ENCODE measurements at regions not wholly inside any gene's neighbourhood (a gene's known extent, or its start where the extent isn't known, plus 50 kb on each side); places are given as distances from the start of the nearest gene placed in this dataset.

DNA sequence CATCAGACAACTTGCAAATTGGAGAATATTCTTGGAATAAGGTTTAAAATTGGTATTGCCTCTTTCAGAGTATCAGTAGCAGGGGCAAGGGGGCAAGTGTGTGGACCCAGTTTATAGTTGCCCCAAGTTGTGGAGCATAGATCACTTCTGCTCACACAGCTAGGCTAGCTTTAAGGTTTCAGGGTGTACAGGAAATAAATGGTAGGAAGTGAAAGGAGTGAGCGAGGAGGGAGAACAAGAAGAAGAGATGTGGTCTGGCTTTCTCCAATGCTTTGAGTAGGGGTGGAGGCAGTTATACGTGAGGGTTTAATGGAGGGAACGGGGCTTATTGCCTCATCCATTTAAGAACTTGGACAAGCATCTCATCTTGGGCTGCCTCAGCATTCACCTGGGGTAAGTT lies 290.0 kb upstream of the CFAP20DC start:
- Histone ChIP-seq H3K36me3 (ENCODE audit: low read depth) (no peaks in the 10 kb centered on the region), H3K9me3 (ENCODE audit: insufficient read depth, low read depth) (no peaks in the 10 kb centered on the region), H4K20me1 (ENCODE audit: insufficient read depth) (no peaks in the 10 kb centered on the region), H3K27me3 (ENCODE audit: insufficient read depth, low read depth) (no peaks in the 10 kb centered on the region), H3K4me3 (no peak overlapping the region), H3K4me2 (no peak overlapping the region), H3K4me1 (replicated peaks; ENCODE audit: insufficient read depth) (no peaks in the 10 kb centered on the region), H3F3A (ENCODE audit: insufficient read depth, low read depth) (no peaks in the 10 kb centered on the region), H3K27ac (no peak overlapping the region), H3K9me2 (ENCODE audit: insufficient read depth) (no peaks in the 10 kb centered on the region; the same call in 1 of the 2 replicates), H2AFZ (no peak overlapping the region), H3K79me2 (ENCODE audit: low read depth) (no peaks in the 10 kb centered on the region)
- BruUV-seq (replicated peaks), result no TSS peak
- TF ChIP-seq EZH2 (IDR thresholded peaks at IDR 0.05; ENCODE audit: low read depth), result no peak
- TF ChIP-seq, protein P1, sequence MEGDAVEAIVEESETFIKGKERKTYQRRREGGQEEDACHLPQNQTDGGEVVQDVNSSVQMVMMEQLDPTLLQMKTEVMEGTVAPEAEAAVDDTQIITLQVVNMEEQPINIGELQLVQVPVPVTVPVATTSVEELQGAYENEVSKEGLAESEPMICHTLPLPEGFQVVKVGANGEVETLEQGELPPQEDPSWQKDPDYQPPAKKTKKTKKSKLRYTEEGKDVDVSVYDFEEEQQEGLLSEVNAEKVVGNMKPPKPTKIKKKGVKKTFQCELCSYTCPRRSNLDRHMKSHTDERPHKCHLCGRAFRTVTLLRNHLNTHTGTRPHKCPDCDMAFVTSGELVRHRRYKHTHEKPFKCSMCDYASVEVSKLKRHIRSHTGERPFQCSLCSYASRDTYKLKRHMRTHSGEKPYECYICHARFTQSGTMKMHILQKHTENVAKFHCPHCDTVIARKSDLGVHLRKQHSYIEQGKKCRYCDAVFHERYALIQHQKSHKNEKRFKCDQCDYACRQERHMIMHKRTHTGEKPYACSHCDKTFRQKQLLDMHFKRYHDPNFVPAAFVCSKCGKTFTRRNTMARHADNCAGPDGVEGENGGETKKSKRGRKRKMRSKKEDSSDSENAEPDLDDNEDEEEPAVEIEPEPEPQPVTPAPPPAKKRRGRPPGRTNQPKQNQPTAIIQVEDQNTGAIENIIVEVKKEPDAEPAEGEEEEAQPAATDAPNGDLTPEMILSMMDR (conservative IDR thresholded peaks at IDR 0.05), result no peak
- intact Hi-C loops (cut with micrococcal nuclease; ENCODE audit: unreplicated experiment), result no loop called here
- ChIA-PET CTCF (no interaction called here), POLR2A (ENCODE audit: unreplicated experiment) (no interaction called here)
- no peak for DNase-seq

DNA sequence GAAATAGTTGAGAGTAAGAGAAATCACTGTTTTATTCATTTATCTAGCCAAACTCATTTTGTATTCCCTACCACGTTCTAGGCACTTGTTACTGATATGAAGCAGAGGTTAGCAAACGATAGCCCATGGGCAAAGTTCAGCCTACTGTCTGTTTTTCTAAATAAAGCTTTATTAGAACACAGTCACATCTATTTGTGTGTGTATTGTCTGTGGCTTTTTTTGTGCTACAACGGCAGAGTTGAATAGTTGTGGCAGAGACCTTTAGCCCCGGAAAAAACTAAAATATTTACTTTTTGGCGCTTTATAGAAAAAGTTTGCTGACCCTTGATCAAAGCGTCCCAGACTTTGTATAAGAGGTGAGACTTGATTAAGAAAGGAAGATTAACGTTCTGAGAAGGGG lies 289.1 kb upstream of the CFAP20DC start:
- ChIA-PET CTCF (no interaction called here), POLR2A (ENCODE audit: unreplicated experiment) (no interaction called here)
- Histone ChIP-seq H2AFZ (no peak overlapping the region), H3K27me3 (ENCODE audit: insufficient read depth, low read depth) (no peaks in the 10 kb centered on the region), H4K20me1 (ENCODE audit: insufficient read depth) (no peaks in the 10 kb centered on the region), H3K36me3 (ENCODE audit: low read depth) (no peaks in the 10 kb centered on the region), H3K9me3 (ENCODE audit: insufficient read depth, low read depth) (no peaks in the 10 kb centered on the region), H3K4me3 (no peak overlapping the region), H3F3A (ENCODE audit: insufficient read depth, low read depth) (no peaks in the 10 kb centered on the region), H3K9me2 (ENCODE audit: insufficient read depth) (no peaks in the 10 kb centered on the region; the same call in 1 of the 2 replicates), H3K4me2 (no peak overlapping the region), H3K4me1 (replicated peaks; ENCODE audit: insufficient read depth) (no peaks in the 10 kb centered on the region), H3K79me2 (ENCODE audit: low read depth) (no peaks in the 10 kb centered on the region), H3K27ac (no peak overlapping the region)
- no TSS peak for BruUV-seq (replicated peaks)
- DNase-seq, result no peak
- TF ChIP-seq, protein P1 (conservative IDR thresholded peaks at IDR 0.05), result no peak
- TF ChIP-seq EZH2 (IDR thresholded peaks at IDR 0.05; ENCODE audit: low read depth), result no peak
- intact Hi-C loops (cut with micrococcal nuclease; ENCODE audit: unreplicated experiment), result no loop called here

- H3F3A ChIP-seq (ENCODE audit: insufficient read depth, low read depth), result no peaks in the 10 kb centered on the region
- intact Hi-C loops (cut with micrococcal nuclease; ENCODE audit: unreplicated experiment), result no loop called here
- H2AFZ ChIP-seq, result no peak overlapping the region
- H3K27ac ChIP-seq, result no peak overlapping the region
- TF ChIP-seq EZH2 (IDR thresholded peaks at IDR 0.05; ENCODE audit: low read depth), result no peak
- TF ChIP-seq, protein P1 (conservative IDR thresholded peaks at IDR 0.05), result no peak
- no peak overlapping the region for H3K4me3 ChIP-seq
- H3K9me2 ChIP-seq (ENCODE audit: insufficient read depth), result no peaks in the 10 kb centered on the region
- ChIA-PET CTCF (no interaction called here), POLR2A (ENCODE audit: unreplicated experiment) (no interaction called here)
- no peak for DNase-seq
- no peak overlapping the region for H3K4me2 ChIP-seq
- no TSS peak for BruUV-seq (replicated peaks)
- no peaks in the 10 kb centered on the region for H3K79me2 ChIP-seq (ENCODE audit: low read depth)
- H3K27me3 ChIP-seq (ENCODE audit: insufficient read depth, low read depth), result no peaks in the 10 kb centered on the region
- no peaks in the 10 kb centered on the region for H3K9me3 ChIP-seq (ENCODE audit: insufficient read depth, low read depth)
- no peaks in the 10 kb centered on the region for H3K4me1 ChIP-seq (replicated peaks; ENCODE audit: insufficient read depth)
- H4K20me1 ChIP-seq (ENCODE audit: insufficient read depth), result no peaks in the 10 kb centered on the region
- H3K36me3 ChIP-seq (ENCODE audit: low read depth), result no peaks in the 10 kb centered on the region
These were observed 285.5 kb upstream of the CFAP20DC start for GRCh38 chr3:59335338-59335737.

Data from PC-9 (cell line).